Daoy (cell line): ENCODE measurements at regions not wholly inside any gene's neighbourhood (a gene's known extent, or its start where the extent isn't known, plus 50 kb on each side); places are given as distances from the start of the nearest gene placed in this dataset.
"Not testable (repeated sequence)": the region's sequence is repeated elsewhere in the genome, so short reads cannot be mapped to it uniquely, and the experiment has no call there.

Experiments
- DNase-seq: peaks from one replicate; pipeline ENCODE4 v3.0.0-alpha.2; 2015; ENCODE audit warnings: low read depth

DNA sequence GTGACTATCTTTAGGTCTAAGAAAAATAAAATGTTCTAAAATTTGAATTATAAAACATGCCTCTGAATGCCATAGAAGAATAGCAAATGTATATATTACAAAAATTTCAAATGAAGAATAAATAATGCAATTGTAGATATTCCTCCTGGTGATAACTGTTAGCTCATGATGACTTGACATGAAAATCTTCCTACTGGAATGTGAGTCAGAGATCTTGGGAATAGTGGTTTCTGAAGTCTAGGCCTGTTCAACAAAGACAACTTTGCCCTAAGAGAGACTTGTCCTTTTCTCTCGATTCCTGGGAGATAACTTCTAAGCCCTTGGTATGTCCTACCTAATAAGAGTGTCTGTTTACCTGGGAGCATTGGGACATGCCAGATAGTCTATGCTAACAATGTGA lies 746.3 kb upstream of the RIOK2 start:
- no peak for DNase-seq

DNA sequence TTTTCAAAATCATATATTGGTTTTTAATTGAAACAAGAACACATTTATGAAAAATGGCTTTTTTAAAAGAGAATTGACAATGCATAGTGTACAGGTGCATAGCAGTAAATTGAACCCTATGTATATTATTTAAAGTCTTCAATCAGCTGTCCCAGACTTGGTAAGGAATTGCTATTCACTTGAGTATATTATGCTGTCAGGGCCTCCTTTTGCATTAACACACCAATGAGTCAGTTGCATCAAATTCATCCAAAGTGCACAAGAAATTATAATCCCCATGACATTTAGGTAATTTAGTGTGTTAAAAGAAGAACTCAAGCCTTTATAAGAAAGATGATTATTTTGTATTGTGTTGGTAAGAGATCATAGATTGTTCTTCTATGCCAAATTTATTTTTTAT lies 748.8 kb upstream of the RIOK2 start:
- DNase-seq = no peak

DNA sequence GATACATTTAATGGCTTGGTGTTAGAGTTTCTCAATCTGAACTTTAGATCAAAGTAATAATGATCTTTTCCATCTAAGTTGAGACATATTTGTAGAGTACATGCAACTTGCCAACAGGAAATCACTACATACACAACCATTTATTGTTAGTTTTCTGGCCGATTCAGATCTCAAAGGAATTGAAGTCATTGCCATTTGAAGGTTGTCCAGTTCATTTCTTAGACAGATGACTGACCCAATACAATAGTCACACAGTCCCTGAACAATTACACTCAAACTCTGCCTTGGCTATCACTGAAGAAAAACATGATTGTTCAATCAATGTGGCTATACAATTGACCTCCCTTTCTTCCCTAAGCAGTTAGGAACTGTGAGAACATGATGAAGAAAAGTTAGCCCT lies 753.2 kb upstream of the RIOK2 start:
- DNase-seq = no peak

DNA sequence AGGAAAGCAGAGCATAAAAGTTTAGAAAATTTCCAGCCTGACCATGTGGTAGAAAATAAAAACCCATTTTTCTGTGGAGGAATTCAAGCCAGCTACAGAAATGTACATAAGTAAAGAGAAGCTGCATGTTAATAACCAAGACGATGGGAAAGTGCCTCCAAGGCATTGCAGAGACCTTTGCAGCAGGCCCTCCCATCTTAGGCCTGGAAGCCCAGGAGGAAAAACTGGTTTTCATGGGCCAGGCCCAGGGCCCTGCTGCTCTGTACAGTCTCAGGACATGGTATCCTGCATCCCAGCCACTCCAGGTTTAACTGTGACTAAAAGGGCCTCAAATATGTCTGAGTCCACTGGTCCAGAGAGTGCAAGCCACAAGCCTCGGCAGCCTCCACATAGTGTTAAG lies 754.8 kb upstream of the RIOK2 start:
- DNase-seq = no peak

DNA sequence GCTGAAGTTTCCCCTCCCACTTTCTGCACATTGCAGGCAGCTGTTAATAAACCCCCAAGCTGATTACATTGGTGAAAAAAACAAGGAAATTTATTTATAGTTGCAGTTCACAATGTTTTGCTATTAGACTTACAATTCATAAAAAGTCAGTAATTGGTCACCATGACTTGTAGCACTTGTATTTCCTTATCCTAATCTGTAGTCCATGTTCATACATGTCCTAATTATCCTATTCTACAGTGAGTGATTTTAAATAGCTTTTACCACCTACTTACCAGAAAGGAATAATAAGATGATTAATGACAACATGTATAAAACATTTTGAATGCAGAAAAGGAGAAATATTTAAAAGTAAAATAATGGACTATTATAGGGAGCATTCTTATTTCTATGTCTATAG lies 760.0 kb upstream of the RIOK2 start:
- DNase-seq = no peak

DNA sequence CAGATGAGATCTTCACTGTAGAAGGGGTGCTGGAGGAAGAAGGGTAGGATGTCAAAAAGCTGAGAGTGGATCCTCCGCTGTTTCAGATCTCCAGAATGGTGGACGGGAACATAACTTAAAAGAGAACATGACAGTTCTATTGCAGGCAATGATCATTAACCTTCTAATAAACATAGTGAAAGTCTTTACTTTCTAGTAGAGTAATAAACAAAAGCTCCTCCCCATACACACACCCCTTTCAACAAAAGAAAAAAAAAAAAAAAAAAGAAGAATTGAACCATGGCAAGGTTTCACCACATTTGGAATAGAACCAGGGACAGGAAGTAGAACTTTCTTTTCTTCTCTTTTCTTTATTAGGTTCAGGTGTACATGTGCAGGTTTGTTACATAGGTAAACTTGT lies 768.1 kb upstream of the RIOK2 start:
- DNase-seq = no peak

DNA sequence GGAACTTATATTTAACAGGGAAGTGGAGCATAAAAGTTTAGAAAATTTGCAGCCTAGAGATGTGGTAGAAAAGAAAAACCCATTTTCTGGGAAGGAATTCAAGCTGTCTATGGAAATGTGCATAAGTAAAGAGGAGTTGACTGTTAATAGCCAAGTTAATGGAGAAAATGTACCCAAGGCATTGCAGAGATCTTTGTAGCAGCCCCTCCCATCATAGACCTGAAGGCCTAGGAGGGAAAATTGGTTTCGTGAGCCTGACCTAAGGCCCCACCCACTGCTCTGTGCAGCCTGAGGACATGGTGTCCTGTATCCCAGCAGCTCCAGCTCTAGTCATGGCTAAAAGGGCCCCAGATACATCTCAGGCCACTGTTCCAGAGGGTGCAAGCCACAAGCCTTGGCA lies 772.4 kb upstream of the RIOK2 start:
- DNase-seq = no peak

DNA sequence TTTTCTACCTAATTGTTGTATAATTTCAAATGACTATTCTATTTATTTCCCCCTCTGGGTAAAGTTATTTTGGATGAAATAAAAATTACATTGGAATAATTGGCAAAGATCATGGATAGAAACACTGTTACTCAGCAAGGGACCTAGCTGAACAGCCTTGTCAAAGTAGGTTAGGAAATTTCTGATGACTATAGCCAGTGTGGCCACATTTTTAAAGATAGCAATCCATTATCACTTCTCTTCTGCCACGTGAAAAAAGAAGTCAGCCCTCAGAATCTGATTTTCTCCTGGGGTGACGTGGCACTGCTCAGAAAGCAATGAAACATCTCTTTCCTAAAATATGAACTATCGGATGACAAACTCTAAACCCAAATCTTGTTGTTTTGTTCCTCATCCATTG lies 784.2 kb upstream of the RIOK2 start:
- no peak for DNase-seq

DNA sequence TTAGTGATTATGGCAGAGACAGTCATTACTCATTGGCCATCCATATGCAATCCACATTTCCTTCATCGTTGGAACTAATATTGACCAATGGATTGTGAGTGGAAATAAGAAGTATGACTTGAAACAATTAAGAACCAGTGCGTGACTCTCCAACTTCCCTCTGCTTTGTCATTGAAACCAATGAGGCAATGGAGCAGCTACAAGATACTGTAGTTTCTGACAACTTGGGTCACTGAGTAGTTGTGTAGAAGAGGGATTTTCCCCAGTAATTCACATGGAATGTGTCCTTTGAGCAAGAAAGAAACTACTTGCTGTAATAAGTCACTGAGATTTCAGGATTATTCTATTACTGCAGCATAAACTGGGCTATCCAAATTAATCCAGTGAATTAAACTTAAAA lies 785.3 kb upstream of the RIOK2 start:
- no peak for DNase-seq

DNA sequence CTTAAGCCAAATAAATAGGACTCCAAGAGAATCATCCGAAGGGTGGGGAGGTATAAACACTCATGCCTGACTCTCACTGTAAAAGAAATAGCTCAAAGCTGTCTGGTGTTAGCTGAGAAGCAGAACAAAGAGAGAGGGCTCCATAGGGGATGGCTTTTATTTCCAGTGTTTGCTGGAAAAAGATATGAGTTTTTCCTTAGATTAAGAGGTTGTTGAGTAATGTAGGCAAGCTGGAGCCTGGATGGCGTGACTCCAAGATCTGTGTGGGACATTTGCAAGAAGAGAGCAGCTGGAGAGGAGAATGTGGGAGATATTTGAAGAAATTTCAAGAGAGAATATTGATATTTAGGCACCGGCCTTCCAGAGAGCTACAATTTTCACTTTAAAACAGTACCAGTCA lies 793.7 kb upstream of the RGMB start:
- no peak for DNase-seq

DNA sequence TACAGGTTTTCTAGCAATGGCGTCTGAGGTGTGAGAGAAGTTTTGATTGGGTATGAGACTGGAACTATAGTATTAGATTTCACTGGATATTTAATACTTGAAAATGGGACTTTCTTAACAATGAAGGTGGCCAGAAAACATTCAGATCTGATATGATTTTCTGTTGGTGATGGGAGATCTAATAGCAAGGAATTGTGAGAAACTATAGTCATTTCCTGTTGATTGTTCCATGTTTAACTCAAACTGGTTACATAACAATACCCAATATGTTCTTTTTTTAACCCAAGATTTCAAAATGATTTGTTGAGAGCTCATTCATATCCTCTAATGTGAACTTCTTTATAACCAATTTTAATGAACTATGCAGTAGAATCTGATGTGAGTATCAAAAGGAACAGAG lies 793.2 kb upstream of the RGMB start:
- DNase-seq = no peak

DNA sequence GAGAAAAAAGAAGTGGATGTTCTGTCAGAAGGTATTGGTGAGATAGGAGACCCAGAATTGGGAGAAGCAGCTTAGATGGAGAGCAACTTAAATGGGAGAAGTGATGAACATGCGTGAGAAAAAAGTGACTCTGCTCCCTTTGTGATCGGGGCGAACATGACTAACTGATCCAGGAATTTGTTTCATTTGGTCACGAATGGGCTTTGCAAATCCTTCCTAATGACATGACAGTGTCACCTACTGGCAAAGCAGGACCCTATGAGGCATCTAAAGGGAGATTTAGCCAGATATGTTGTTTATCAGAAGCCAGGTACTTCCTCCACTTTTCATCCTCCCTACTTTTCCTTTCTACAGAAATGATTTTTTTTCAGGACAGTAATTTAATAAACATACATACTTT lies 787.4 kb upstream of the RGMB start:
- peak; percentile 47 for DNase-seq

DNA sequence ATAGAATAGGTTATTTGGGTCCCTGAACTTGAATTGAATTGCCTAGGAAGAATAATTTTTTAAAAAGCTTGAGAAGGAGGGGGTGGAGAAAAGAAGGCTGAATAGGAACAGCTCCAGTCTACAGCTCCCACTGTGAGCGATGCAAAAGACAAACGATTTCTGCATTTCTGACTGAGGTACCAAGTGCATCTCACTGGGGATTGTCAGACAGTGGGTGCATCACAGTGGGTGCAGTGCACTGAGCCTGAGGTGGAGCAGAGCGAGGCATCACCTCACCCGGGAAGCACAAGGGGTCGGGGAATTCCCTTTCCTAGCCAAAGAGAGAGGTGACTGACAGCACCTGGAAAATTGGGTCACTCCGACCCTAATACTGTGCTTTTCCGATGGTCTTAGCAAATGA lies 782.2 kb upstream of the RGMB start:
- no peak for DNase-seq

DNA sequence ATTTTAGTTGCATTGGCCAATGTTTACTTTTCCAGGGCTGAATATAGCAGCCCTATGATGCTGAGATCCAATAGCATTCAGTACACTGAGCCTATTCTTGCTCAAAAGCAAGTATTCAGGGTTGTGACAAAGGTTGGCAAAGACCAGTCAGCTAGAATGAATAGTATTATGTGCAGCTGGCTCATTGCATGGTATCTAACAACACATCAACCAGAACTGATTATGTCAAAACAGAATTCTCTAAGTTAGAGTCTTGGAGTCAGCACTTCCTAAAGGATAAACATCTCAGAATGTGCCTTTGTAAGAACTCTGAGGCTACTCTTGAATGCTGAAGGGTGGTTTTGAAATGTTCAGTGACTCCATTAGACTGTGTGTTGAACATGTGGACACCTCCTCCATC lies 774.5 kb upstream of the RGMB start:
- no peak for DNase-seq

DNA sequence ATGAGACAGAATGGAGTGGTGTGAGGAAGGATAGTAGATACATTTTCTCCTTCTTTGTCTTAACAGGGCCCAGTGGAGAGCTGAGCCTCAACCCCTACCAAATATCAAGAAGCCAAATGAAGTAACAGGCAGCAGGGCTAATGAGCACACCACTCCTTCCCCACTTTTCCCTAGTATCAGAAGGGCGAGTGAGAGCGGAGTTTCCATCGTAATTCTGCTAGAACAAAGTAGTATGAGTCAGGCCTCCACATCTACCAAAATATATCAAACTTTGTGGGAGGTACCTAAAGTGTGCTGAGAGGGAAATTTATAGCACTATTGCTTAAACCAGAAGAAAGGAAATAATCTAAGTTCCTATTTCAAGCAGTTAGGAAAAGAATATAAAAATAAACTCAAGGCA lies 769.0 kb upstream of the RGMB start:
- DNase-seq = no peak

DNA sequence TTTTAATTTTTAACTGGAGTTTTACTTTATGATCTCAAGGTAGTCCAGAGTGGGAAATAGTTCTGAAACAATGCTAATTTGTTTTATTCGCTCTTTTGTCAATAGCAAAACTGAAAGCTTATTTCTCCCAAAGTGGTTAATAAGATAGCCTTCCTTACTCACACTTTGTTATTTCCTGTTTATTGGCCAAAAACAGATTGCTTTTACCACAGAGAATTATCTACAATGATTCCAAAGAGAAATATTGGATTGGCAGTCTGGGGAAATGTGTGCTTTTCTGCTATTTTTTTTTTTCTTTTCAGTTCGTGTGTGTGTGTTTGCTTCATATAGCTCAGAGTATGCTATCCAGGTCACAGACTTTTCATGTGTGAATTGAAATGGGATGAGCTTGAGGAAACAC lies 756.7 kb upstream of the RGMB start:
- DNase-seq = no peak

DNA sequence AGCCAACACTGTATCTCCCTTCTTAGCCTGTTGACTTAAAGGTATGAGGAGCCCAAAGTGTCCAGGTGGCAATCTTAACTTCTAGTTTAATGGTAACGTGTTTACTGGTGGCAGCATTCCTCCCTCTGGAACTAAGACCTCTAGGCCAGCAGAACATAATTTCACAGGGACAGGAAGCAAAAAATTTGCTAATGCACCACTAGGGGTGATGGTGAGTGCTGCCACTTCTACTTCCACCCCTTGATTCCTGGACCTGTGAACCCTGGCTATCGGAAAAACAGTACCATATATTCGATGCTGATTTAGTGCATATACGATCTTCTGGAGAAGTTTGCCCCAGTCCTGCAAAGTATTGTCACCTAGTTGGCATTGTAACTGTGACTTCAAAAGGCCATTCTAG lies 743.2 kb upstream of the RGMB start:
- not testable (repeated sequence) for DNase-seq

DNA sequence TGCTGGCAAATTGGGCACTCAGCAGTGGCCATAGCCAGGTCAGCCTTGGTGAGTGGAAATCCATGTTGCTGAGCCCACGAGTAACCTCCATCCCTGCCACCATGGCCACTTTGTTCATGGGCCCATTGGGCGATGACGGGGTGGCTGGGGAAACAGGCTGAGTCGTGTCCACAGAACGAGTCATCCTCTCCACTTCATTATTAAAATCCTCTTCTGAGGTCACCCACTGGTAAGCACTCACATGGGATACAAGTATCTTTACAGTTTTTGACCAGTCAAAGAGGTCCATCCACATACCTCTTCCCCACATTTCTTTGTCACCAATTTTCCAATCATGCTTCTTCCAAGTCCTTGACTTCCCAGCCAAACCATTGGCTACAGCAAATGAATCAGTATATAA lies 742.4 kb upstream of the RGMB start:
- DNase-seq = not testable (repeated sequence)

DNA sequence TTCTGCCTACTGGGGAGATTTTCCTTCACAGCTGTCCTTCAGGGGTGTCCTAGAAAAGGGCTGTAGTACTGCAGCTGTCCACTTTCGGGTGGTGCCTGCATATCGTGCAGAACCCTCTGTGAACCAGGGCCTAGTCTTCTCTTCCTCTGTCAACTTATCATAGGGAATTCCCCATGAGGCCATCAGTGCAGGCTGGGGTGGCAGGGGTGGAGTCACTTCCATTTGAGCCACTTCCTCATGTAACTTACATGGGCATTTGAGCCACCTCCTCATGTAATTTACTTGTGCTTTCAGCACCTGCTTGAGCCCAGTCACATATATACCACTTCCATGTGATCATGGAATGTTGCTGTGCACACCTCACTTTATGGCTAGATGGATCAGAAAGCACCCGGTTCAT lies 742.0 kb upstream of the RGMB start:
- peak; percentile 8 for DNase-seq

DNA sequence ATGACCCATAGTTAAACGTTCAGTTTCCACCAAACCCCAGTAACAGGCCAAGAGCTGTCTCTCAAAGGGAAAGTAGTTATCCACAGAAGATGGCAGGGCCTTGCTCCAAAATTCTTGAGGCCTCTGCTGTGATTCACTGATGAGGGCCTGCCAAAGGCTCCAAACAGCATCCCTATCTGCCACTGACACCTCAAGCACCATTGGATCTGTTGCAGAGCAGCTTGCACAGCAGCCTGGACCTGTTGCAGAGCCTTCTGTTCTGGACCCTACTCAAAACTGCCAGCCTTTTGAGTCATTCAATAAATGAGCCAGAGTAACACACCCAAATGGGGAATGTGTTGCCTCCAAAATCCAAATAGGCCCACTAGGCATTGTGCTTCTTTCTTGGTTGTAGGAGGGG lies 741.5 kb upstream of the RGMB start:
- DNase-seq = no peak

DNA sequence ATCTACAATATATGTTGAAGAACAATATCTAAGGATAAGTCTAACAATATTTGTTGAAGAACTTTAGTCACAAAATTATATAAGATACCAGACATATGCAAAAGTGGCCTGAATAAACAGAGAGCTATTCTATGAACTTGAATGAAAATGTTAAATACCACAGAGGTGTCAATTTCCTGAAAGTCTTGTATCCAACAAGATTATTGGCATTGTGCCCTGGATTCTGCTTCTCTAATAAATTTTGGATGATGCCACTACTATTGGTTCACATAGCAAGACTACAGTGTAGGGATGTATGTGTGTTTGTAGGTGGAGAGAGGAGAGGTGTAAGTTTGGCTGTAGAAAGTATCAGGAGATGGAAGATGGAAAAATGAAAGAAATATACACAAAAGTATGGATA lies 731.8 kb upstream of the RGMB start:
- DNase-seq = no peak

DNA sequence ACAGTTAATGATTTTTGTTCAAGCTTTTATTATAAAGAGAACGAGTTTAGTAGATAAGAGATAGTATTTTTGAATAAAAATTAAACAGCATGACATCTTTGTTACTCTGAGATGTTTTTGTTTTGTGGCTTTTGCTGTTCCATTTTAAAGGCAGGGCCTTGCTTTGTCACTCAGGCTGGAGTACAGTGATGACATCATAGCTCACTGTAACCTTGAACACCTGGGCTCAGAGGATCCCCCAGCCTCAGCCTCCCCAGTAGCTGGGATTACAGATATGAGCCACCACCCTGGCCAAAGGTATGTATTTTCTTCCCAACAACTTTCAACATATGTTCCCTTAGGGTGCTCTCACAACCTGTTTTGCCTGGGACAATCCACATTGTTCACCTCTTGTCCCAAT lies 730.9 kb upstream of the RGMB start:
- DNase-seq = no peak

DNA sequence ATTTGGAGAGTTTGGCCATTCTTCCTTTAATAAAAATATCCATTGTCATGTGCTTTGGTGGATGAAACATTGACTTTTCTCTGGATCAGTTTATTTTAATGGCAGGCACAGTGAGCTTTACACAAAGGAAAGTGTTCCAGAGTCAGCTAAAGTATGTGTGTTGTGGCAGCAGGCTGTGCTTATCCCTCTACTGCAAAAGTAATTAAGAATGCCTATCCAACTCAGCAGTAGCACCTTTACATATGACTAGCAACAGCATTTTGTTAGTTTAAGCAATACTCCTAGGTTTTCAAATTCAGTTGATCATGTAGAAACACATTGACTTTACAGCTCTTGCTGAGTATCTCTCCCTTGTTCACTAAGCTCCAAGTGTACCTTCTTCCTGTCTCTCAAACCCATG lies 730.5 kb upstream of the RGMB start:
- DNase-seq = no peak

DNA sequence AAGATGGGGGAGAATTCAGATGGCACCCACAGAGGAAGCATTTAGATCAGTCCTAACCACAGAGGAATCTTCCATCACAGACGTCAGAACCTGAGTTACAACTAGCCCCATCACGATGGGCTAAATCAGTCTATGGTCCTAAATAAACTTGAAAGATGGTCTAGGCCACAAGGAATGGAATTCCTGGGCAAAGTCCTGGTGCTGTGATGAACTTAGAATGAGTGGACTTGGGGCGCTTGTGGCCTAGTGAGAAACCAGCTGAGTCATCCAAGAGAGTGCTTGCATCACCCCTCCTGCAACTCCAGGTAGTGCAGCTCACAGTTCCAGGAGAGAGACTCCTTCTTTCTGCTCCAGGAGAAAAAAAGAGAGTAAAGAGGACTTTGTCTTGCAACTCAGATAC lies 722.9 kb upstream of the RGMB start:
- peak; percentile 27 for DNase-seq

DNA sequence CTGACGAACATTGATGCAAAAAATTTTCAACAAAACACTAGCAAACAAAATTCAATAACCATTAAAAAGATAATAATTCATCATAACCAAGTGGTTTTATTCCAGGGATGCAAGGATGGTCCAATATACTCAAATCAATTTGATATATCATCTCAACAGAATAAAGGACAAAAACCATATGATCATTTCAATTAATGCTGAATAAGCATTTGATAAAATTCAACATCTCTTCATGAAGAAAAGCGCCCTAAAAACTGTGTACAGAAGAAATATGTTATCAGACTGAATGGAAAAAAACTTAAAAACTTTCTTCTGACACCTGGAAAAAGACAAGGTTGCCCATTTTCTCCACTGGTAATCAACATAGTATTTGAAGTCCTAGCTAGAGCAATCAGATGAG lies 720.3 kb upstream of the RGMB start:
- DNase-seq = no peak
